H1 (cell line): ENCODE measurements at regions not wholly inside any gene's neighbourhood (a gene's known extent, or its start where the extent isn't known, plus 50 kb on each side); places are given as distances from the start of the nearest gene placed in this dataset.

Experiments used
- CTCF ChIA-PET: fragments of 300-600 bp; sonication (Branson Sonifier 250); formaldehyde crosslinking; loops from one replicate; lab custom pipeline; 2021; ENCODE audit not compliant: partially characterized antibody; lab: Charles Lee
- POLR2A ChIA-PET: fragments of 300-600 bp; sonication (Branson Sonifier 250); formaldehyde crosslinking; loops from one replicate; lab custom pipeline; 2021; ENCODE audit warnings: inconsistent platforms; ENCODE audit not compliant: partially characterized antibody; lab: Charles Lee
- DNase-seq, 2 experiments: peaks; one replicate each; pipeline versions ENCODE4 v3.0.0 to v3.0.0-alpha.2; 2010 to 2022; ENCODE audit warnings: low spot score in 2 of 2, low read depth in 1 of 2, mixed read lengths in 1 of 2
- FAIRE-seq: peaks from 2 replicates; lab custom pipeline; 2011; peaks lifted over from hg19 to GRCh38; lab: Jason Lieb, UNC
- H2AFZ ChIP-seq: 2 replicates; pipeline ENCODE4 v1.8.1; 2012; ENCODE audit warnings: low read length, inconsistent platforms
- H2AK5ac ChIP-seq: 2 replicates; pipeline ENCODE4 v1.6.1; 2013; ENCODE audit warnings: low read depth, low read length
- H2BK120ac ChIP-seq: replicated peaks from 2 replicates; pipeline ENCODE3; 2013; ENCODE audit warnings: low read depth, low read length, inconsistent platforms
- H2BK12ac ChIP-seq: 2 replicates; pipeline ENCODE4 v1.6.1; 2013; ENCODE audit warnings: low read depth, low read length
- H2BK15ac ChIP-seq: 2 replicates; pipeline ENCODE4 v1.6.1; 2013; ENCODE audit warnings: low read length
- H2BK20ac ChIP-seq: 2 replicates; pipeline ENCODE4 v1.6.1; 2013; ENCODE audit warnings: low read length
- H2BK5ac ChIP-seq: 2 replicates; pipeline ENCODE4 v1.6.1; 2013; ENCODE audit warnings: low read depth, low read length
- H3K14ac ChIP-seq: 2 replicates; pipeline ENCODE4 v1.6.1; 2013; ENCODE audit warnings: inconsistent platforms; ENCODE audit not compliant: insufficient read length
- H3K18ac ChIP-seq: 2 replicates; pipeline ENCODE4 v1.6.1; 2013; ENCODE audit warnings: low read length; ENCODE audit errors: extremely low read depth
- H3K23ac ChIP-seq: 2 replicates; pipeline ENCODE4 v1.6.1; 2013; ENCODE audit warnings: inconsistent platforms; ENCODE audit not compliant: insufficient read length
- H3K23me2 ChIP-seq: 2 replicates; pipeline ENCODE4 v1.6.1; 2013; ENCODE audit warnings: low read depth, low read length
- H3K27ac ChIP-seq: 2 replicates; pipeline ENCODE4 v1.6.1; 2011; ENCODE audit warnings: low read depth, low read length, inconsistent platforms
- H3K27me3 ChIP-seq, 4 experiments: replicated peaks in 1 of 4; 1 replicate in 1 of 4; 2 replicates in 3 of 4; pipeline versions ENCODE4 v1.6.1 to v1.8.1; 2011 to 2013; ENCODE audit warnings: low read length in 3 of 4, mild to moderate bottlenecking in 3 of 4, inconsistent platforms in 2 of 4, mixed read lengths in 2 of 4, moderate library complexity in 1 of 4; ENCODE audit not compliant: control insufficient read depth in 3 of 4, insufficient read depth in 3 of 4; ENCODE audit errors: extremely low read depth in 1 of 4
- H3K36me3 ChIP-seq, 4 experiments: 2 replicates each; pipeline versions ENCODE4 v1.6.1 to v1.8.1; 2011 to 2013; ENCODE audit warnings: mild to moderate bottlenecking in 4 of 4, low read length in 3 of 4, moderate library complexity in 2 of 4, control low read depth in 1 of 4, inconsistent platforms in 1 of 4; ENCODE audit not compliant: insufficient read depth in 4 of 4, control insufficient read depth in 2 of 4
- H3K4ac ChIP-seq: replicated peaks from 2 replicates; pipeline ENCODE3; 2013; ENCODE audit warnings: low read length, low read depth, mixed read lengths, inconsistent platforms; ENCODE audit not compliant: insufficient read length
- H3K4me1 ChIP-seq, 4 experiments: replicated peaks in 1 of 4; 1 replicate in 1 of 4; 2 replicates in 3 of 4; pipeline versions ENCODE4 v1.6.1 to v1.8.1; 2011 to 2013; ENCODE audit warnings: low read length in 3 of 4, inconsistent platforms in 2 of 4, mixed read lengths in 1 of 4; ENCODE audit not compliant: insufficient read depth in 4 of 4, control insufficient read depth in 3 of 4
- H3K4me2 ChIP-seq, 2 experiments: 2 replicates each; pipeline versions ENCODE4 v1.6.1 to v1.8.1; 2011 to 2013; ENCODE audit warnings: low read depth in 2 of 2, low read length in 2 of 2, control low read depth in 1 of 2, inconsistent platforms in 1 of 2, mild to moderate bottlenecking in 1 of 2; ENCODE audit not compliant: insufficient read depth in 1 of 2
- H3K4me3 ChIP-seq, 4 experiments: fragments of 200-600, 300-600 bp in 1 of 4; sonication (generic), shearing (Covaris generic), sonication (Bioruptor Twin) in 1 of 4; 2 replicates each; pipeline versions ENCODE4 v1.5.1 to v1.8.1; 2011 to 2016; ENCODE audit warnings: low read length in 4 of 4, low read depth in 3 of 4, control low read depth in 2 of 4, inconsistent platforms in 2 of 4, mild to moderate bottlenecking in 2 of 4, mixed read lengths in 1 of 4, moderate library complexity in 1 of 4; ENCODE audit not compliant: insufficient read depth in 2 of 4; ENCODE audit errors: extremely low read depth in 1 of 4
- H3K56ac ChIP-seq: replicated peaks from 2 replicates; pipeline ENCODE3; 2013; ENCODE audit warnings: low read depth, mild to moderate bottlenecking, mixed read lengths, low read length, inconsistent platforms; ENCODE audit not compliant: insufficient read length
- H3K79me1 ChIP-seq: 2 replicates; pipeline ENCODE4 v1.6.1; 2013; ENCODE audit warnings: low read depth, low read length, control low read depth
- H3K79me2 ChIP-seq, 2 experiments: 2 replicates each; pipeline versions ENCODE4 v1.6.1 to v1.8.1; 2012 to 2013; ENCODE audit warnings: low read length in 2 of 2, mild to moderate bottlenecking in 2 of 2, inconsistent platforms in 1 of 2; ENCODE audit not compliant: insufficient read depth in 2 of 2, control insufficient read depth in 1 of 2
- H3K9ac ChIP-seq, 4 experiments: replicated peaks in 1 of 4; 1 replicate in 1 of 4; 2 replicates in 3 of 4; pipeline versions ENCODE4 v1.6.1 to v1.8.1; 2011 to 2013; ENCODE audit warnings: low read depth in 3 of 4, low read length in 3 of 4, control low read depth in 2 of 4, mild to moderate bottlenecking in 2 of 4, moderate library complexity in 2 of 4, inconsistent platforms in 1 of 4; ENCODE audit errors: extremely low read depth in 1 of 4
- H3K9me3 ChIP-seq, 2 experiments: 2 replicates each; pipeline versions ENCODE4 v1.6.1 to v1.8.1; 2012 to 2013; ENCODE audit warnings: mild to moderate bottlenecking in 2 of 2, moderate library complexity in 2 of 2, control low read depth in 1 of 2, inconsistent platforms in 1 of 2, low read depth in 1 of 2, low read length in 1 of 2, mixed read lengths in 1 of 2; ENCODE audit not compliant: insufficient read depth in 2 of 2
- H4K20me1 ChIP-seq, 2 experiments: replicated peaks in 1 of 2; 2 replicates each; pipeline versions ENCODE3 to v1.8.1; 2011 to 2013; ENCODE audit warnings: inconsistent platforms in 2 of 2, low read length in 2 of 2, mild to moderate bottlenecking in 1 of 2; ENCODE audit not compliant: insufficient read depth in 2 of 2, control insufficient read depth in 1 of 2
- H4K5ac ChIP-seq: 2 replicates; pipeline ENCODE4 v1.6.1; 2013; ENCODE audit warnings: low read length, low read depth, mixed read lengths, inconsistent platforms; ENCODE audit not compliant: insufficient read length
- H4K8ac ChIP-seq: 2 replicates; pipeline ENCODE4 v1.8.0; 2013; ENCODE audit warnings: mild to moderate bottlenecking, moderate library complexity, low read length, inconsistent platforms; ENCODE audit not compliant: insufficient read depth; ENCODE audit errors: extremely low read depth
- H4K91ac ChIP-seq: replicated peaks from 2 replicates; pipeline ENCODE3; 2013; ENCODE audit warnings: low read length, mixed read lengths, inconsistent platforms; ENCODE audit not compliant: insufficient read length
- CBX5 ChIP-seq: fragments of 300-800, 300-1000 bp; sonication (generic); IDR thresholded peaks from 2 replicates; pipeline ENCODE4 v1.7.1; 2016; ENCODE audit warnings: antibody characterized with exemption, low read length, low read depth
- CBX8 ChIP-seq: fragments of 300-800, 300-1000 bp; sonication (generic); IDR thresholded peaks from 2 replicates; pipeline ENCODE4 v1.7.1; 2016; ENCODE audit warnings: low read depth, low read length, borderline replicate concordance
- CREB1 ChIP-seq: IDR thresholded peaks from 2 replicates; pipeline ENCODE4 v1.6.1; 2012; ENCODE audit warnings: inconsistent platforms
- CTBP2 ChIP-seq: IDR thresholded peaks from 2 replicates; pipeline ENCODE4 v1.7.0; 2011; ENCODE audit warnings: borderline replicate concordance, mild to moderate bottlenecking, moderate library complexity, mixed read lengths, low read length; ENCODE audit not compliant: insufficient read depth, insufficient read length
- EP300 ChIP-seq, 2 experiments: IDR thresholded peaks; 1 replicate in 1 of 2; 2 replicates in 1 of 2; pipeline ENCODE4 v1.6.1; 2011 to 2012; ENCODE audit warnings: low read depth in 2 of 2, low read length in 2 of 2, mild to moderate bottlenecking in 2 of 2, borderline replicate concordance in 1 of 2, inconsistent platforms in 1 of 2, moderate library complexity in 1 of 2
- HDAC6 ChIP-seq: IDR thresholded peaks from one replicate; pipeline ENCODE4 v1.7.1; 2012; ENCODE audit warnings: low read depth, mild to moderate bottlenecking, inconsistent platforms, low read length, moderate library complexity
- KDM5A ChIP-seq: fragments of 200-600 bp; IDR thresholded peaks from 2 replicates; pipeline ENCODE4 v1.7.1; 2012; ENCODE audit warnings: mild to moderate bottlenecking, low read length, inconsistent platforms, mixed read lengths
- NRF1 ChIP-seq: IDR thresholded peaks from 2 replicates; pipeline ENCODE4 v1.6.1; 2011; ENCODE audit warnings: mild to moderate bottlenecking, low read depth, low read length, improper control_type of control experiment
- RAD21 ChIP-seq, 2 experiments: IDR thresholded peaks in 1 of 2; conservative IDR thresholded peaks in 1 of 2; 2 replicates each; pipeline ENCODE4 v1.6.1; 2011; ENCODE audit warnings: low read depth in 2 of 2, low read length in 2 of 2, improper control_type of control experiment in 1 of 2, inconsistent platforms in 1 of 2, mild to moderate bottlenecking in 1 of 2, moderate library complexity in 1 of 2
- SIN3A ChIP-seq, 2 experiments: IDR thresholded peaks in 1 of 2; conservative IDR thresholded peaks in 1 of 2; 2 replicates each; pipeline ENCODE4 v1.6.1; 2011 to 2012; ENCODE audit warnings: low read length in 2 of 2, improper control_type of control experiment in 1 of 2, low read depth in 1 of 2, mild to moderate bottlenecking in 1 of 2
- SP1 ChIP-seq: IDR thresholded peaks from 2 replicates; pipeline ENCODE4 v1.6.1; 2011; ENCODE audit warnings: low read depth, low read length
- SP4 ChIP-seq: IDR thresholded peaks from 2 replicates; pipeline ENCODE4 v1.6.1; 2012; ENCODE audit warnings: low read length, inconsistent platforms
- USF2 ChIP-seq: IDR thresholded peaks from 2 replicates; pipeline ENCODE4 v1.6.1; 2011; ENCODE audit warnings: low read length, improper control_type of control experiment
- WGBS, 2 experiments: shearing (Covaris generic) in 1 of 2; methylation state at CpG; one replicate each; pipeline versions ENCODE4 v1.1.6 to v1.1.7; 2013 to 2015; ENCODE audit warnings: low lambda C conversion rate in 2 of 2, mixed read lengths in 2 of 2, inconsistent platforms in 1 of 2, low coverage in 1 of 2, missing lambda C conversion rate in 1 of 2; ENCODE audit not compliant: insufficient replicate concordance in 2 of 2, insufficient coverage in 1 of 2, insufficient read length in 1 of 2; ENCODE audit errors: extremely low coverage in 1 of 2, missing lambda C conversion rate in 1 of 2; 5-methylcytosine and 5-hydroxymethylcytosine counted together

- Histone ChIP-seq H3K36me3 (peaks cover 0 to 8% (median 0%) of the 10 kb centered on the region in 4 experiments; a peak in 1 of 8 replicates), H4K8ac (no peak overlapping the region; the same call in 1 of the 2 replicates), H2BK120ac (no peak overlapping the region), H3K23ac (no peak overlapping the region), H3K9ac (no peak overlapping the region; a peak in 1 of 7 replicates), H3K79me1 (no peaks in the 10 kb centered on the region), H2AK5ac (no peak overlapping the region; the same call in 1 of the 2 replicates), H3K14ac (no peak overlapping the region), H3K79me2 (no peaks in the 10 kb centered on the region), H3K4me3 (no peak overlapping the region), H3K27ac (no peak overlapping the region), H3K27me3 (no peaks in the 10 kb centered on the region), H3K18ac (no peak overlapping the region), H3K9me3 (no peaks in the 10 kb centered on the region), H3K23me2 (no peaks in the 10 kb centered on the region), H3K56ac (no peak overlapping the region), H2BK20ac (no peak overlapping the region), H3K4me1 (peaks cover 0 to 4% (median 0%) of the 10 kb centered on the region in 4 experiments; a peak in 3 of 7 replicates), H2AFZ (no peak overlapping the region), H2BK5ac (no peak overlapping the region), H3K4me2 (no peak overlapping the region), H4K91ac (no peak overlapping the region), H4K5ac (no peak overlapping the region), H2BK12ac (no peak overlapping the region), H4K20me1 (no peaks in the 10 kb centered on the region), H3K4ac (no peak overlapping the region), H2BK15ac (no peak overlapping the region)
- CTCF ChIA-PET = interaction anchor here (0.8 to 1.6 kb wide), 7 partner anchors 8 to 577 kb away, joined by 3 to 6 read pairs (median 3); no protein-coding TSS in a partner anchor
- no peak for TF ChIP-seq EP300 (IDR thresholded peaks at IDR 0.05; ENCODE audit: borderline replicate concordance in 1 of 2, low read depth in 2 of 2, low read length in 2 of 2)
- TF ChIP-seq NRF1 = no peak
- TF ChIP-seq USF2 = no peak
- no peak for TF ChIP-seq CTBP2
- no peak for TF ChIP-seq HDAC6
- TF ChIP-seq KDM5A = no peak
- TF ChIP-seq SIN3A (conservative IDR thresholded peaks at IDR 0.05 in 1 of 2, IDR thresholded peaks at IDR 0.05 in 1 of 2; ENCODE audit: low read depth in 1 of 2, low read length in 2 of 2) = no peak
- no peak for TF ChIP-seq RAD21 (IDR thresholded peaks at IDR 0.05 in 1 of 2, conservative IDR thresholded peaks at IDR 0.05 in 1 of 2; ENCODE audit: low read depth in 2 of 2, low read length in 2 of 2)
- no peak for TF ChIP-seq CBX8
- TF ChIP-seq CBX5 = no peak
- TF ChIP-seq SP4 = no peak
- no peak for TF ChIP-seq SP1
- no peak for TF ChIP-seq CREB1
- DNase-seq (no peak), FAIRE-seq (no peak)
- POLR2A ChIA-PET = interaction anchor here (1.1 kb wide), 1 partner anchor 16 kb away, joined by 3 read pairs; no protein-coding TSS in a partner anchor
- 88% methylated on average over 5 of the region's 5 CpGs; no CpG with 5 or more reads in 1 of the 2 experiments for WGBS, 2 experiments
These were observed 124.5 kb downstream of the KCNA5 start for GRCh38 chr12:5168148-5168547.
